SK-N-SH (cell line): ENCODE measurements at regions not wholly inside any gene's neighbourhood (a gene's known extent, or its start where the extent isn't known, plus 50 kb on each side); places are given as distances from the start of the nearest gene placed in this dataset.

Experiments used
- CTCF ChIA-PET: fragments of 300-600, 350-600 bp; formaldehyde crosslinking; extraction: SDS; loops from one replicate; lab custom pipeline; 2021; lab: Yijun Ruan, JAX
- POLR2A ChIA-PET: fragments of 350-600 bp; sonication (Branson Sonifier 250); formaldehyde crosslinking; extraction: SDS; loops from one replicate; lab custom pipeline; 2020; ENCODE audit warnings: antibody characterized with exemption, inconsistent platforms; lab: Yijun Ruan, JAX
- DNase-seq: peaks from one replicate; pipeline ENCODE4 v3.0.0; 2012
- H2AFZ ChIP-seq: fragments of 200-600 bp; sonication (generic); 2 replicates; pipeline ENCODE4 v1.8.1; 2016; ENCODE audit warnings: antibody characterized with exemption, mild to moderate bottlenecking, low read depth
- H3F3A ChIP-seq: fragments of 200-600 bp; sonication (generic); replicated peaks from 2 replicates; pipeline ENCODE3; 2016; ENCODE audit warnings: antibody characterized with exemption, mild to moderate bottlenecking; ENCODE audit not compliant: insufficient read depth
- H3K27ac ChIP-seq, 2 experiments: fragments of 200-500 bp in 1 of 2; fragments of 200-600 bp in 1 of 2; sonication (Bioruptor generic) in 1 of 2; sonication (generic), shearing (Covaris generic) in 1 of 2; 2 replicates each; pipeline versions ENCODE4 v1.5.1 to v1.6.1; 2014 to 2016; ENCODE audit warnings: low read depth in 2 of 2, inconsistent platforms in 1 of 2, low read length in 1 of 2, mild to moderate bottlenecking in 1 of 2, mixed read lengths in 1 of 2
- H3K27me3 ChIP-seq: fragments of 200-600 bp; sonication (generic), shearing (Covaris generic); 2 replicates; pipeline ENCODE4 v1.6.1; 2016; ENCODE audit warnings: mixed run types; ENCODE audit not compliant: insufficient read depth
- H3K36me3 ChIP-seq, 2 experiments: fragments of 200-500 bp in 1 of 2; fragments of 200-600 bp in 1 of 2; sonication (Bioruptor generic) in 1 of 2; sonication (generic) in 1 of 2; replicated peaks in 1 of 2; 2 replicates each; pipeline versions ENCODE3 to v1.5.1; 2014 to 2016; ENCODE audit warnings: low read length in 1 of 2, mild to moderate bottlenecking in 1 of 2; ENCODE audit not compliant: insufficient read depth in 2 of 2, control insufficient read depth in 1 of 2
- H3K4me1 ChIP-seq, 2 experiments: fragments of 200-500 bp in 1 of 2; fragments of 200-600 bp in 1 of 2; sonication (Bioruptor generic) in 1 of 2; sonication (generic), shearing (Covaris generic) in 1 of 2; 2 replicates each; pipeline versions ENCODE4 v1.5.1 to v1.6.1; 2014 to 2016; ENCODE audit warnings: low read depth in 1 of 2, low read length in 1 of 2, mixed run types in 1 of 2; ENCODE audit not compliant: insufficient read depth in 2 of 2, control insufficient read depth in 1 of 2
- H3K4me2 ChIP-seq: fragments of 200-600 bp; sonication (generic), shearing (Covaris generic); 2 replicates; pipeline ENCODE4 v1.6.1; 2017; ENCODE audit warnings: mixed run types
- H3K4me3 ChIP-seq, 2 experiments: fragments of 200-500 bp in 1 of 2; fragments of 200-600 bp in 1 of 2; sonication (Bioruptor generic) in 1 of 2; sonication (generic), shearing (Covaris generic) in 1 of 2; 2 replicates each; pipeline versions ENCODE4 v1.5.1 to v1.8.1; 2014 to 2016; ENCODE audit warnings: low read depth in 2 of 2, inconsistent platforms in 1 of 2, low read length in 1 of 2, mild to moderate bottlenecking in 1 of 2, mixed read lengths in 1 of 2, moderate library complexity in 1 of 2
- H3K79me2 ChIP-seq: fragments of 200-600 bp; sonication (generic); 2 replicates; pipeline ENCODE4 v1.8.1; 2017; ENCODE audit warnings: mild to moderate bottlenecking; ENCODE audit not compliant: insufficient read depth
- H3K9ac ChIP-seq: fragments of 200-600 bp; sonication (generic); 2 replicates; pipeline ENCODE4 v1.6.1; 2017; ENCODE audit warnings: mixed run types
- H3K9me2 ChIP-seq: fragments of 200-600 bp; sonication (generic); 2 replicates; pipeline ENCODE4 v1.6.1; 2017; ENCODE audit warnings: mixed run types
- H3K9me3 ChIP-seq: fragments of 200-600 bp; sonication (generic); 2 replicates; pipeline ENCODE4 v1.6.1; 2017; ENCODE audit warnings: mixed run types, mild to moderate bottlenecking, moderate library complexity
- H4K20me1 ChIP-seq: fragments of 200-600 bp; sonication (generic); 2 replicates; pipeline ENCODE4 v1.6.1; 2017; ENCODE audit warnings: mild to moderate bottlenecking, mixed run types; ENCODE audit not compliant: insufficient read depth
- CHD2 ChIP-seq: fragments of 150-350 bp; IDR thresholded peaks from 2 replicates; pipeline ENCODE4 v1.6.1; 2018; ENCODE audit warnings: low read length; ENCODE audit not compliant: partially characterized antibody
- EP300 ChIP-seq, 2 experiments: IDR thresholded peaks; 2 replicates each; pipeline versions ENCODE4 v1.4.0 to v1.6.1; 2012; ENCODE audit warnings: borderline replicate concordance in 1 of 2, low read depth in 1 of 2, low read length in 1 of 2
- EZH2phosphoT487 ChIP-seq: fragments of 200-600 bp; sonication (generic); IDR thresholded peaks from 2 replicates; pipeline ENCODE4 v1.6.1; 2017; ENCODE audit warnings: low read depth, mixed run types, mild to moderate bottlenecking, antibody characterized with exemption, moderate library complexity, borderline replicate concordance
- FOXM1 ChIP-seq: IDR thresholded peaks from 2 replicates; pipeline ENCODE4 v1.4.0; 2012; ENCODE audit warnings: low read depth, mild to moderate bottlenecking
- GATA2 ChIP-seq: sonication (generic); formaldehyde crosslinking; IDR thresholded peaks from 2 replicates; pipeline ENCODE4 v1.5.0; 2020; ENCODE audit warnings: mild to moderate bottlenecking, missing genetic modification reagents
- IRF3 ChIP-seq: fragments of 150-350 bp; IDR thresholded peaks from 2 replicates; pipeline ENCODE4 v1.6.1; 2016; ENCODE audit warnings: mild to moderate bottlenecking, low read depth, low read length
- JUND ChIP-seq: IDR thresholded peaks from 2 replicates; pipeline ENCODE4 v1.4.0; 2012
- NFIC ChIP-seq: IDR thresholded peaks from 2 replicates; pipeline ENCODE4 v1.4.0; 2012; ENCODE audit warnings: borderline replicate concordance
- NRF1 ChIP-seq: IDR thresholded peaks from 2 replicates; pipeline ENCODE4 v1.6.1; 2012; ENCODE audit warnings: low read depth, mild to moderate bottlenecking, low read length
- RCOR1 ChIP-seq: fragments of 150-350 bp; IDR thresholded peaks from 2 replicates; pipeline ENCODE4 v1.6.1; 2017; ENCODE audit warnings: antibody characterized with exemption, low read length
- RFX5 ChIP-seq: IDR thresholded peaks from 2 replicates; pipeline ENCODE4 v1.6.1; 2012; ENCODE audit warnings: mild to moderate bottlenecking, improper control_type of control experiment, low read length
- RXRA ChIP-seq: IDR thresholded peaks from 2 replicates; pipeline ENCODE4 v1.4.0; 2012; ENCODE audit warnings: low read depth, mild to moderate bottlenecking, borderline replicate concordance
- SMC3 ChIP-seq: IDR thresholded peaks from 2 replicates; pipeline ENCODE4 v1.6.1; 2012; ENCODE audit warnings: low read depth, low read length, improper control_type of control experiment
- TAF1 ChIP-seq: IDR thresholded peaks from 2 replicates; pipeline ENCODE4 v1.6.1; 2012; ENCODE audit warnings: low read depth, mild to moderate bottlenecking, low read length, moderate library complexity, borderline replicate concordance
- TCF12 ChIP-seq: IDR thresholded peaks from 2 replicates; pipeline ENCODE4 v1.4.0; 2012
- YY1 ChIP-seq: IDR thresholded peaks from 2 replicates; pipeline ENCODE4 v1.4.0; 2012; ENCODE audit warnings: low read depth, mild to moderate bottlenecking
- ZBTB33 ChIP-seq: IDR thresholded peaks from 2 replicates; pipeline ENCODE4 v1.4.0; 2012; ENCODE audit warnings: low read depth, borderline replicate concordance
- WGBS: methylation state at CpG from one replicate; pipeline ENCODE4 v1.1.6; 2017; ENCODE audit warnings: low lambda C conversion rate; 5-methylcytosine and 5-hydroxymethylcytosine counted together
- TF ChIP-seq, protein P1 (sequence below): IDR thresholded peaks from 2 replicates; pipeline ENCODE4 v1.6.1; 2012; ENCODE audit warnings: mild to moderate bottlenecking, low read depth, low read length, moderate library complexity
- TF ChIP-seq, protein P2 (sequence below): IDR thresholded peaks from 2 replicates; pipeline ENCODE4 v1.4.0; 2012; ENCODE audit warnings: low read depth
- TF ChIP-seq, protein P3 (sequence below): IDR thresholded peaks from 2 replicates; pipeline ENCODE4; 2012
- TF ChIP-seq, protein P4 (sequence below): fragments of 150-350 bp; IDR thresholded peaks from 2 replicates; pipeline ENCODE4 v1.6.1; 2017; ENCODE audit warnings: antibody characterized with exemption, low read length, low read depth, borderline replicate concordance

DNA sequence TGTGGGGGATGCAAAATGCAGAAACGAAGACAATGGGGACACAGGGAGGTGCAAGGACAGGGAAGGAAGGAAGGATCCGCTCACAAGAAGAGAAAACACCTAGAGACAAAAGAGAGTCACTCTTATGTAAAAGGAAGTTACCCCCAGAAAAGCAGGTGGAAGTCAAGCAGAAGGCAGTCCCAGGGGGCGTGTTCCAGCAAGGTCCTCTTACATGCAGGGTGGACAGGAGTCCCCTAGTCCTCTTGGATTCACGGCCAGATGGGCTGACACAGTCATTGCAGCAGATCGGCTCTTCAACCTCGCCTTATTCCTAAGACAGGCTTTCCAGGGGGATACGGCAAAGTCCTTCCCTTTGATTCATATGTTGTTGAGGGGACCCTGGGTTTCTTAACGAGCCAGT is 83.9 kb upstream of the SPATA13 start (continued):
- TF ChIP-seq, protein P1, sequence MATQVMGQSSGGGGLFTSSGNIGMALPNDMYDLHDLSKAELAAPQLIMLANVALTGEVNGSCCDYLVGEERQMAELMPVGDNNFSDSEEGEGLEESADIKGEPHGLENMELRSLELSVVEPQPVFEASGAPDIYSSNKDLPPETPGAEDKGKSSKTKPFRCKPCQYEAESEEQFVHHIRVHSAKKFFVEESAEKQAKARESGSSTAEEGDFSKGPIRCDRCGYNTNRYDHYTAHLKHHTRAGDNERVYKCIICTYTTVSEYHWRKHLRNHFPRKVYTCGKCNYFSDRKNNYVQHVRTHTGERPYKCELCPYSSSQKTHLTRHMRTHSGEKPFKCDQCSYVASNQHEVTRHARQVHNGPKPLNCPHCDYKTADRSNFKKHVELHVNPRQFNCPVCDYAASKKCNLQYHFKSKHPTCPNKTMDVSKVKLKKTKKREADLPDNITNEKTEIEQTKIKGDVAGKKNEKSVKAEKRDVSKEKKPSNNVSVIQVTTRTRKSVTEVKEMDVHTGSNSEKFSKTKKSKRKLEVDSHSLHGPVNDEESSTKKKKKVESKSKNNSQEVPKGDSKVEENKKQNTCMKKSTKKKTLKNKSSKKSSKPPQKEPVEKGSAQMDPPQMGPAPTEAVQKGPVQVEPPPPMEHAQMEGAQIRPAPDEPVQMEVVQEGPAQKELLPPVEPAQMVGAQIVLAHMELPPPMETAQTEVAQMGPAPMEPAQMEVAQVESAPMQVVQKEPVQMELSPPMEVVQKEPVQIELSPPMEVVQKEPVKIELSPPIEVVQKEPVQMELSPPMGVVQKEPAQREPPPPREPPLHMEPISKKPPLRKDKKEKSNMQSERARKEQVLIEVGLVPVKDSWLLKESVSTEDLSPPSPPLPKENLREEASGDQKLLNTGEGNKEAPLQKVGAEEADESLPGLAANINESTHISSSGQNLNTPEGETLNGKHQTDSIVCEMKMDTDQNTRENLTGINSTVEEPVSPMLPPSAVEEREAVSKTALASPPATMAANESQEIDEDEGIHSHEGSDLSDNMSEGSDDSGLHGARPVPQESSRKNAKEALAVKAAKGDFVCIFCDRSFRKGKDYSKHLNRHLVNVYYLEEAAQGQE, result no peak
- no peak for TF ChIP-seq NRF1
- TF ChIP-seq, protein P2, sequence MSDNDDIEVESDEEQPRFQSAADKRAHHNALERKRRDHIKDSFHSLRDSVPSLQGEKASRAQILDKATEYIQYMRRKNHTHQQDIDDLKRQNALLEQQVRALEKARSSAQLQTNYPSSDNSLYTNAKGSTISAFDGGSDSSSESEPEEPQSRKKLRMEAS, result no peak
- no peak for TF ChIP-seq SMC3
- no peak for TF ChIP-seq NFIC
- TF ChIP-seq GATA2 (CRISPR knock-in tag), result no peak
- TF ChIP-seq RCOR1, result no peak

DNA sequence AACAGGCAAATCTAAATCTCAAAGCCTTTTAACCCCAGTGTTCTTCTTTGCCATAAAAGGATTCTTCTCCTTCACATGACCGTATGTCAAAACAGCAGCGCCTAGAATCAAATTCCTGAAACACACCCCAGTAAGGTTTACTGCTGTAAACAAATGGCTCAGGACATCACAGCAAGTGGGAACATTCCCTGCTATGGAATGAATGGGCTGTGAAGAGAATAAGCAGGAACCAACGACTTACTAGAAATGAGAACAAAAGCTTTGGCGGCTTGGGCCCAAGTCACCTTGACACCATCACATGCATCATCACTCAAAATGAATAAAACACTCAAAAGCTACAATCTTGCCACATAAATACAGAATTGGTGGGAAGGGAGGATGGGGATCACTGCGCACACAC is 80.4 kb upstream of the SPATA13 start:
- Histone ChIP-seq H3K4me2 (no peak overlapping the region), H3K9ac (no peak overlapping the region), H3K79me2 (no peaks in the 10 kb centered on the region), H3K4me1 (no peaks in the 10 kb centered on the region; a peak in 1 of 4 replicates), H3K27ac (no peak overlapping the region), H3K27me3 (no peaks in the 10 kb centered on the region), H2AFZ (no peak overlapping the region), H4K20me1 (no peaks in the 10 kb centered on the region), H3K9me3 (no peaks in the 10 kb centered on the region), H3K9me2 (no peaks in the 10 kb centered on the region), H3K36me3 (no peaks in the 10 kb centered on the region), H3F3A (no peaks in the 10 kb centered on the region), H3K4me3 (no peak overlapping the region)
- ChIA-PET POLR2A (no interaction called here), CTCF (no interaction called here)
- 81% methylated on average over 4 of the region's 5 CpGs for WGBS
- TF ChIP-seq CHD2 (no peak), IRF3 (no peak), GATA2 (CRISPR knock-in tag) (no peak), EP300 (IDR thresholded peaks at IDR 0.05; ENCODE audit: borderline replicate concordance in 1 of 2, low read depth in 1 of 2, low read length in 1 of 2) (no peak), ZBTB33 (no peak), TCF12 (no peak), NFIC (no peak), RFX5 (no peak), TAF1 (no peak), RXRA (no peak), EZH2phosphoT487 (no peak), YY1 (no peak), JUND (no peak), SMC3 (no peak), FOXM1 (no peak)
- TF ChIP-seq, protein P3, sequence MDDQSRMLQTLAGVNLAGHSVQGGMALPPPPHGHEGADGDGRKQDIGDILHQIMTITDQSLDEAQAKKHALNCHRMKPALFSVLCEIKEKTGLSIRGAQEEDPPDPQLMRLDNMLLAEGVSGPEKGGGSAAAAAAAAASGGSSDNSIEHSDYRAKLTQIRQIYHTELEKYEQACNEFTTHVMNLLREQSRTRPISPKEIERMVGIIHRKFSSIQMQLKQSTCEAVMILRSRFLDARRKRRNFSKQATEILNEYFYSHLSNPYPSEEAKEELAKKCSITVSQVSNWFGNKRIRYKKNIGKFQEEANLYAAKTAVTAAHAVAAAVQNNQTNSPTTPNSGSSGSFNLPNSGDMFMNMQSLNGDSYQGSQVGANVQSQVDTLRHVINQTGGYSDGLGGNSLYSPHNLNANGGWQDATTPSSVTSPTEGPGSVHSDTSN, result no peak
- TF ChIP-seq, protein P4, sequence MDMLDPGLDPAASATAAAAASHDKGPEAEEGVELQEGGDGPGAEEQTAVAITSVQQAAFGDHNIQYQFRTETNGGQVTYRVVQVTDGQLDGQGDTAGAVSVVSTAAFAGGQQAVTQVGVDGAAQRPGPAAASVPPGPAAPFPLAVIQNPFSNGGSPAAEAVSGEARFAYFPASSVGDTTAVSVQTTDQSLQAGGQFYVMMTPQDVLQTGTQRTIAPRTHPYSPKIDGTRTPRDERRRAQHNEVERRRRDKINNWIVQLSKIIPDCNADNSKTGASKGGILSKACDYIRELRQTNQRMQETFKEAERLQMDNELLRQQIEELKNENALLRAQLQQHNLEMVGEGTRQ, result no peak
- DNase-seq, result no peak
